ENCODE measurements at regions not wholly inside any gene's neighbourhood (a gene's known extent, or its start where the extent isn't known, plus 50 kb on each side); places are given as distances from the start of the nearest gene placed in this dataset.

- H3K27ac ChIP-seq (ENCODE audit: low read depth, low read length), result no peak overlapping the region
- H3K27ac Mint-ChIP-seq, result no peak overlapping the region
- H3K4me1 Mint-ChIP-seq, result no peaks in the 10 kb centered on the region
- no peaks in the 10 kb centered on the region for H3K27me3 ChIP-seq (ENCODE audit: insufficient read depth, low read length, poor library complexity, severe bottlenecking)
- no peaks in the 10 kb centered on the region for H3K36me3 Mint-ChIP-seq
- DNase-seq, result no peak
- H3K4me3 Mint-ChIP-seq, result no peak overlapping the region
- ChIA-PET POLR2A (no interaction called here), CTCF (no interaction called here)
- peaks cover 6 to 27% (median 16%) of the 10 kb centered on the region in 5 donors for H3K9me3 Mint-ChIP-seq
- H3K36me3 ChIP-seq (ENCODE audit: insufficient read depth, low read length), result no peaks in the 10 kb centered on the region
- peaks cover 0 to 1% of the 10 kb centered on the region in 2 donors for H3K27me3 Mint-ChIP-seq
- no peaks in the 10 kb centered on the region for H3K4me1 ChIP-seq (ENCODE audit: insufficient read depth, low read length)
- no peaks in the 10 kb centered on the region for H3K9me3 ChIP-seq (ENCODE audit: low read length)
- H3K4me3 ChIP-seq (ENCODE audit: low read length), result no peak overlapping the region
Observed at GRCh38 chr1:80632284-80632683, 1168.5 kb upstream of the ADGRL2 start.

- H3K27me3 ChIP-seq (ENCODE audit: insufficient read depth, low read length, poor library complexity, severe bottlenecking), result no peaks in the 10 kb centered on the region
- DNase-seq, result no peak
- no peak overlapping the region for H3K27ac ChIP-seq (ENCODE audit: low read depth, low read length)
- ChIA-PET CTCF (no interaction called here), POLR2A (no interaction called here)
- no peaks in the 10 kb centered on the region for H3K36me3 ChIP-seq (ENCODE audit: insufficient read depth, low read length)
- Mint-ChIP-seq H3K9me3 (peaks cover 2 to 28% (median 20%) of the 10 kb centered on the region in 5 donors), H3K27me3 (no peaks in the 10 kb centered on the region), H3K4me3 (no peak overlapping the region), H3K27ac (no peak overlapping the region), H3K36me3 (no peaks in the 10 kb centered on the region), H3K4me1 (no peaks in the 10 kb centered on the region)
- no peak overlapping the region for H3K4me3 ChIP-seq (ENCODE audit: low read length)
- H3K4me1 ChIP-seq (ENCODE audit: insufficient read depth, low read length), result no peaks in the 10 kb centered on the region
- H3K9me3 ChIP-seq (ENCODE audit: low read length), result no peaks in the 10 kb centered on the region
Observed at GRCh38 chr1:80629304-80629837, 1171.4 kb upstream of the ADGRL2 start.

GRCh38 chr1:80624682-80625081 is 1176.1 kb upstream of the ADGRL2 start:
- no peak overlapping the region for H3K4me3 ChIP-seq (ENCODE audit: low read length)
- no peaks in the 10 kb centered on the region for H3K4me1 ChIP-seq (ENCODE audit: insufficient read depth, low read length)
- H3K36me3 ChIP-seq (ENCODE audit: insufficient read depth, low read length), result no peaks in the 10 kb centered on the region
- H3K9me3 Mint-ChIP-seq, result peaks cover 5 to 23% (median 21%) of the 10 kb centered on the region in 5 donors
- no peak overlapping the region for H3K27ac ChIP-seq (ENCODE audit: low read depth, low read length)
- ChIA-PET POLR2A (no interaction called here), CTCF (no interaction called here)
- no peaks in the 10 kb centered on the region for H3K4me1 Mint-ChIP-seq
- no peak overlapping the region for H3K27ac Mint-ChIP-seq
- H3K27me3 Mint-ChIP-seq, result no peaks in the 10 kb centered on the region
- no peaks in the 10 kb centered on the region for H3K27me3 ChIP-seq (ENCODE audit: insufficient read depth, low read length, poor library complexity, severe bottlenecking)
- H3K9me3 ChIP-seq (ENCODE audit: low read length), result no peaks in the 10 kb centered on the region
- no peaks in the 10 kb centered on the region for H3K36me3 Mint-ChIP-seq
- no peak overlapping the region for H3K4me3 Mint-ChIP-seq
- no peak for DNase-seq

- H3K4me1 Mint-ChIP-seq, result no peaks in the 10 kb centered on the region
Observed at GRCh38 chr1:80607064-80607463, 1193.7 kb upstream of the ADGRL2 start.

GRCh38 chr1:80594013-80594412 is 1206.7 kb upstream of the ADGRL2 start:
- Histone ChIP-seq H3K4me1 (ENCODE audit: insufficient read depth, low read length) (no peaks in the 10 kb centered on the region), H3K9me3 (ENCODE audit: low read length) (no peaks in the 10 kb centered on the region), H3K27me3 (ENCODE audit: insufficient read depth, low read length, poor library complexity, severe bottlenecking) (no peaks in the 10 kb centered on the region), H3K27ac (ENCODE audit: low read depth, low read length) (no peak overlapping the region), H3K36me3 (ENCODE audit: insufficient read depth, low read length) (no peaks in the 10 kb centered on the region), H3K4me3 (ENCODE audit: low read length) (no peak overlapping the region)
- CTCF ChIA-PET, result no interaction called here
- no peaks in the 10 kb centered on the region for H3K36me3 Mint-ChIP-seq
- H3K27ac Mint-ChIP-seq, result no peak overlapping the region
- H3K4me1 Mint-ChIP-seq, result no peaks in the 10 kb centered on the region
- no peaks in the 10 kb centered on the region for H3K27me3 Mint-ChIP-seq
- no peak for DNase-seq
- H3K9me3 Mint-ChIP-seq, result peaks cover 22 to 43% (median 36%) of the 10 kb centered on the region in 5 donors
- POLR2A ChIA-PET, result no interaction called here
- no peak overlapping the region for H3K4me3 Mint-ChIP-seq

More at GRCh38 chr1:80607064-80607463, 1193.7 kb upstream of the ADGRL2 start:
- H3K36me3 ChIP-seq (ENCODE audit: insufficient read depth, low read length), result no peaks in the 10 kb centered on the region
- ChIA-PET POLR2A (no interaction called here), CTCF (no interaction called here)
- Mint-ChIP-seq H3K27ac (no peak overlapping the region), H3K27me3 (no peaks in the 10 kb centered on the region), H3K4me3 (no peak overlapping the region), H3K9me3 (peaks cover 5 to 24% (median 17%) of the 10 kb centered on the region in 5 donors), H3K36me3 (no peaks in the 10 kb centered on the region)
- no peak overlapping the region for H3K4me3 ChIP-seq (ENCODE audit: low read length)
- H3K27me3 ChIP-seq (ENCODE audit: insufficient read depth, low read length, poor library complexity, severe bottlenecking), result no peaks in the 10 kb centered on the region
- no peak overlapping the region for H3K27ac ChIP-seq (ENCODE audit: low read depth, low read length)
- H3K4me1 ChIP-seq (ENCODE audit: insufficient read depth, low read length), result no peaks in the 10 kb centered on the region
- no peak for DNase-seq
- no peaks in the 10 kb centered on the region for H3K9me3 ChIP-seq (ENCODE audit: low read length)

- no peaks in the 10 kb centered on the region for H3K9me3 ChIP-seq (ENCODE audit: low read length)
- no peaks in the 10 kb centered on the region for H3K36me3 ChIP-seq (ENCODE audit: insufficient read depth, low read length)
- Mint-ChIP-seq H3K9me3 (peaks cover 17 to 37% (median 36%) of the 10 kb centered on the region in 5 donors), H3K27ac (no peak overlapping the region), H3K36me3 (no peaks in the 10 kb centered on the region), H3K4me3 (no peak overlapping the region), H3K4me1 (no peaks in the 10 kb centered on the region), H3K27me3 (no peaks in the 10 kb centered on the region)
- POLR2A ChIA-PET, result no interaction called here
- no peak for DNase-seq
- no peaks in the 10 kb centered on the region for H3K4me1 ChIP-seq (ENCODE audit: insufficient read depth, low read length)
- H3K4me3 ChIP-seq (ENCODE audit: low read length), result no peak overlapping the region
- H3K27me3 ChIP-seq (ENCODE audit: insufficient read depth, low read length, poor library complexity, severe bottlenecking), result no peaks in the 10 kb centered on the region
- H3K27ac ChIP-seq (ENCODE audit: low read depth, low read length), result no peak overlapping the region
- CTCF ChIA-PET, result no interaction called here
Observed at GRCh38 chr1:80593197-80593596, 1207.5 kb upstream of the ADGRL2 start.

- Mint-ChIP-seq H3K4me1 (no peaks in the 10 kb centered on the region), H3K27me3 (no peaks in the 10 kb centered on the region), H3K36me3 (no peaks in the 10 kb centered on the region), H3K9me3 (peaks cover 10 to 36% (median 15%) of the 10 kb centered on the region in 5 donors), H3K4me3 (no peak overlapping the region), H3K27ac (no peak overlapping the region)
- CTCF ChIA-PET, result no interaction called here
- Histone ChIP-seq H3K27me3 (ENCODE audit: insufficient read depth, low read length, poor library complexity, severe bottlenecking) (no peaks in the 10 kb centered on the region), H3K27ac (ENCODE audit: low read depth, low read length) (no peak overlapping the region), H3K4me3 (ENCODE audit: low read length) (no peak overlapping the region), H3K9me3 (ENCODE audit: low read length) (no peaks in the 10 kb centered on the region), H3K36me3 (ENCODE audit: insufficient read depth, low read length) (no peaks in the 10 kb centered on the region), H3K4me1 (ENCODE audit: insufficient read depth, low read length) (no peaks in the 10 kb centered on the region)
- DNase-seq, result no peak
- POLR2A ChIA-PET, result no interaction called here
Observed at GRCh38 chr1:80582980-80583379, 1217.8 kb upstream of the ADGRL2 start.

GRCh38 chr1:80579055-80579454 is 1221.7 kb upstream of the ADGRL2 start:
- CTCF ChIA-PET, result no interaction called here
- Histone ChIP-seq H3K9me3 (ENCODE audit: low read length) (no peaks in the 10 kb centered on the region), H3K36me3 (ENCODE audit: insufficient read depth, low read length) (no peaks in the 10 kb centered on the region), H3K27ac (ENCODE audit: low read depth, low read length) (no peak overlapping the region), H3K4me1 (ENCODE audit: insufficient read depth, low read length) (no peaks in the 10 kb centered on the region), H3K27me3 (ENCODE audit: insufficient read depth, low read length, poor library complexity, severe bottlenecking) (no peaks in the 10 kb centered on the region), H3K4me3 (ENCODE audit: low read length) (no peak overlapping the region)
- DNase-seq, result no peak
- peaks cover 7 to 20% (median 16%) of the 10 kb centered on the region in 5 donors for H3K9me3 Mint-ChIP-seq
- no peak overlapping the region for H3K27ac Mint-ChIP-seq
- H3K4me1 Mint-ChIP-seq, result no peaks in the 10 kb centered on the region
- H3K4me3 Mint-ChIP-seq, result no peak overlapping the region
- H3K36me3 Mint-ChIP-seq, result no peaks in the 10 kb centered on the region
- POLR2A ChIA-PET, result no interaction called here
- H3K27me3 Mint-ChIP-seq, result no peaks in the 10 kb centered on the region

GRCh38 chr1:80566867-80567266 is 1233.9 kb upstream of the ADGRL2 start:
- no peaks in the 10 kb centered on the region for H3K36me3 ChIP-seq (ENCODE audit: insufficient read depth, low read length)
- no peaks in the 10 kb centered on the region for H3K27me3 Mint-ChIP-seq
- no peaks in the 10 kb centered on the region for H3K4me1 Mint-ChIP-seq
- no peaks in the 10 kb centered on the region for H3K9me3 ChIP-seq (ENCODE audit: low read length)
- no peak overlapping the region for H3K27ac ChIP-seq (ENCODE audit: low read depth, low read length)
- no peaks in the 10 kb centered on the region for H3K36me3 Mint-ChIP-seq
- DNase-seq, result no peak
- ChIA-PET POLR2A (no interaction called here), CTCF (no interaction called here)
- no peaks in the 10 kb centered on the region for H3K4me1 ChIP-seq (ENCODE audit: insufficient read depth, low read length)
- H3K4me3 ChIP-seq (ENCODE audit: low read length), result no peak overlapping the region
- no peaks in the 10 kb centered on the region for H3K27me3 ChIP-seq (ENCODE audit: insufficient read depth, low read length, poor library complexity, severe bottlenecking)
- H3K9me3 Mint-ChIP-seq, result peaks cover 3 to 24% (median 10%) of the 10 kb centered on the region in 5 donors
- no peak overlapping the region for H3K4me3 Mint-ChIP-seq
- no peak overlapping the region for H3K27ac Mint-ChIP-seq
